ENCODE measurements at regions not wholly inside any gene's neighbourhood (a gene's known extent, or its start where the extent isn't known, plus 50 kb on each side); places are given as distances from the start of the nearest gene placed in this dataset.

GRCh38 chr16:65604771-65605170, 482.9 kb upstream of the CDH11 start:
- no peak overlapping the region for H3K27ac ChIP-seq (ENCODE audit: insufficient read depth, low read length)
- no peaks in the 10 kb centered on the region for H3K79me1 ChIP-seq (ENCODE audit: low read depth in 1 of 2, low read length in 2 of 2)
- no peak overlapping the region for H3K14ac ChIP-seq (replicated peaks; ENCODE audit: low read depth, low read length)
- no peaks in the 10 kb centered on the region for H3K36me3 ChIP-seq (ENCODE audit: control insufficient read depth, insufficient read depth, low read length)
- intact Hi-C loops (cut with micrococcal nuclease) (no loop called here), dilution Hi-C loops (cut with HindIII; ENCODE audit: low sequenced_read_pairs, unreplicated experiment) (no loop called here), in situ Hi-C loops (cut with MboI; ENCODE audit: low sequenced_read_pairs) (no loop called here)
- no peak overlapping the region for H3K56ac ChIP-seq (ENCODE audit: extremely low read depth, insufficient read depth, low read length)
- H4K8ac ChIP-seq (ENCODE audit: low read depth in 2 of 2, low read length in 2 of 2) = no peak overlapping the region
- no peak overlapping the region for H2BK20ac ChIP-seq (ENCODE audit: low read depth, low read length)
- no peaks in the 10 kb centered on the region for H3K9me1 ChIP-seq (ENCODE audit: insufficient read depth, low read length)
- no peak overlapping the region for H2AK5ac ChIP-seq (ENCODE audit: low read depth, low read length)
- H4K5ac ChIP-seq (ENCODE audit: low read depth, low read length) = no peak overlapping the region
- H3K27me3 ChIP-seq (ENCODE audit: control insufficient read depth, insufficient read depth, low read length) = no peaks in the 10 kb centered on the region; the same call in none of the 2 replicates
- no peak overlapping the region for H4K91ac ChIP-seq (ENCODE audit: insufficient read depth, low read depth, low read length)
- no peak overlapping the region for H3K4me3 ChIP-seq (ENCODE audit: insufficient read depth, low read depth, low read length)
- no peaks in the 10 kb centered on the region for H3K9me3 ChIP-seq (ENCODE audit: control insufficient read depth, insufficient read depth, low read length)
- no peak overlapping the region for H2BK15ac ChIP-seq (ENCODE audit: low read depth, low read length)
- H2AK9ac ChIP-seq (replicated peaks; ENCODE audit: low read depth, low read length, poor library complexity) = no peak overlapping the region
- WGBS, 2 experiments (ENCODE audit: extremely low coverage in 2 of 2, insufficient read length in 1 of 2) = no CpG with 5 or more reads among the region's 3 CpGs
- no peak overlapping the region for H2BK120ac ChIP-seq (ENCODE audit: low read depth, low read length)
- BruUV-seq (replicated peaks) = no TSS peak
- POLR2A ChIA-PET (ENCODE audit: unreplicated experiment) = no interaction called here
- H3K18ac ChIP-seq (ENCODE audit: low read depth, low read length) = no peak overlapping the region
- TF ChIP-seq RCOR1 (IDR thresholded peaks at IDR 0.05; ENCODE audit: insufficient replicate concordance, low read length) (no peak), POLR2A (IDR thresholded peaks at IDR 0.05; ENCODE audit: low read depth, low read length) (no peak), RAD21 (IDR thresholded peaks at IDR 0.05; ENCODE audit: low read length) (no peak), USF2 (IDR thresholded peaks at IDR 0.05; ENCODE audit: low read depth, low read length) (no peak), MXI1 (IDR thresholded peaks at IDR 0.05; ENCODE audit: borderline replicate concordance, low read depth, low read length) (no peak), BHLHE40 (IDR thresholded peaks at IDR 0.05; ENCODE audit: low read depth, low read length) (no peak), MAZ (IDR thresholded peaks at IDR 0.05; ENCODE audit: borderline replicate concordance, low read depth, low read length) (no peak), NFE2L2 (IDR thresholded peaks at IDR 0.05; ENCODE audit: low read depth, low read length) (no peak), FOS (IDR thresholded peaks at IDR 0.05; ENCODE audit: low read depth, low read length) (no peak), CTCF (conservative IDR thresholded peaks at IDR 0.05; ENCODE audit: low read depth, low read length) (no peak), SMC3 (IDR thresholded peaks at IDR 0.05; ENCODE audit: low read depth, low read length) (no peak), MAFK (IDR thresholded peaks at IDR 0.05; ENCODE audit: low read depth, low read length) (no peak), RFX5 (IDR thresholded peaks at IDR 0.05; ENCODE audit: low read depth, low read length) (no peak), CEBPB (IDR thresholded peaks at IDR 0.05; ENCODE audit: low read depth, low read length) (no peak), CHD1 (IDR thresholded peaks at IDR 0.05; ENCODE audit: low read depth, low read length) (no peak)
- TF ChIP-seq, protein P1, sequence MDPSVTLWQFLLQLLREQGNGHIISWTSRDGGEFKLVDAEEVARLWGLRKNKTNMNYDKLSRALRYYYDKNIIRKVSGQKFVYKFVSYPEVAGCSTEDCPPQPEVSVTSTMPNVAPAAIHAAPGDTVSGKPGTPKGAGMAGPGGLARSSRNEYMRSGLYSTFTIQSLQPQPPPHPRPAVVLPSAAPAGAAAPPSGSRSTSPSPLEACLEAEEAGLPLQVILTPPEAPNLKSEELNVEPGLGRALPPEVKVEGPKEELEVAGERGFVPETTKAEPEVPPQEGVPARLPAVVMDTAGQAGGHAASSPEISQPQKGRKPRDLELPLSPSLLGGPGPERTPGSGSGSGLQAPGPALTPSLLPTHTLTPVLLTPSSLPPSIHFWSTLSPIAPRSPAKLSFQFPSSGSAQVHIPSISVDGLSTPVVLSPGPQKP (IDR thresholded peaks at IDR 0.05; ENCODE audit: borderline replicate concordance, low read depth, low read length) = no peak
- no peak overlapping the region for H3K4me2 ChIP-seq (ENCODE audit: low read depth, low read length)
- H2BK5ac ChIP-seq (ENCODE audit: low read depth, low read length, poor library complexity, severe bottlenecking) = no peak overlapping the region
- no peak overlapping the region for H3K9ac ChIP-seq (ENCODE audit: low read depth, low read length)
- CTCF ChIA-PET = interaction anchor here (0.6 kb wide), 1 partner anchor 101 kb away, joined by 5 read pairs; no protein-coding TSS in a partner anchor
- no peak overlapping the region for H3K23ac ChIP-seq (ENCODE audit: low read depth, low read length)
- no peak overlapping the region for H2AFZ ChIP-seq (replicated peaks; ENCODE audit: low read length, poor library complexity)
- no peaks in the 10 kb centered on the region for H4K20me1 ChIP-seq (ENCODE audit: insufficient read depth, low read length)
- DNase-seq (no peak), ATAC-seq (ENCODE audit: low read depth) (no peak)
- no peak overlapping the region for H3K4ac ChIP-seq (ENCODE audit: low read depth, low read length)
- H3K4me1 ChIP-seq (ENCODE audit: control insufficient read depth, insufficient read depth, low read length) = no peaks in the 10 kb centered on the region; the same call in 1 of the 2 replicates
